ENCODE measurements at regions not wholly inside any gene's neighbourhood (a gene's known extent, or its start where the extent isn't known, plus 50 kb on each side); places are given as distances from the start of the nearest gene placed in this dataset.

- Mint-ChIP-seq H3K4me3 (ENCODE audit: unreplicated experiment) (no peak overlapping the region), H3K9me3 (ENCODE audit: unreplicated experiment) (no peaks in the 10 kb centered on the region), H3K4me1 (ENCODE audit: unreplicated experiment) (peaks cover 15% of the 10 kb centered on the region), H3K27ac (ENCODE audit: unreplicated experiment) (no peak overlapping the region), H3K36me3 (ENCODE audit: low read depth, unreplicated experiment) (no peaks in the 10 kb centered on the region), H3K27me3 (ENCODE audit: unreplicated experiment) (no peaks in the 10 kb centered on the region)
- DNase-seq (ENCODE audit: low spot score): no peak
- no peak for TF ChIP-seq CTCF (IDR thresholded peaks at IDR 0.05; ENCODE audit: unreplicated experiment)
These were observed 51.9 kb upstream of the PDE10A start for GRCh38 chr6:165714907-165715306.

- Mint-ChIP-seq H3K27ac (ENCODE audit: unreplicated experiment) (no peak overlapping the region), H3K27me3 (ENCODE audit: unreplicated experiment) (peaks cover 4% of the 10 kb centered on the region), H3K36me3 (ENCODE audit: low read depth, unreplicated experiment) (no peaks in the 10 kb centered on the region), H3K4me1 (ENCODE audit: unreplicated experiment) (peaks cover 11% of the 10 kb centered on the region), H3K4me3 (ENCODE audit: unreplicated experiment) (no peak overlapping the region), H3K9me3 (ENCODE audit: unreplicated experiment) (no peaks in the 10 kb centered on the region)
- TF ChIP-seq CTCF (IDR thresholded peaks at IDR 0.05; ENCODE audit: unreplicated experiment): no peak
- DNase-seq (ENCODE audit: low spot score): no peak
These were observed 50.9 kb upstream of the PDE10A start for GRCh38 chr6:165713845-165714466.

All from endothelial cell (in vitro differentiated cells).